B cell (primary cell): ENCODE measurements at regions not wholly inside any gene's neighbourhood (a gene's known extent, or its start where the extent isn't known, plus 50 kb on each side); places are given as distances from the start of the nearest gene placed in this dataset.

Experiments
- CTCF ChIP-seq: fragments of 200-600 bp; IDR thresholded peaks from one replicate; pipeline ENCODE4 v1.8.0; 2022; ENCODE audit warnings: antibody characterized with exemption, mild to moderate bottlenecking
- EZH2 ChIP-seq: IDR thresholded peaks from 2 replicates; pipeline ENCODE4 v1.6.1; 2012; ENCODE audit warnings: borderline replicate concordance, low read depth, mild to moderate bottlenecking, moderate library complexity, low read length; ENCODE audit not compliant: insufficient read depth, poor library complexity, severe bottlenecking

- no peak for TF ChIP-seq CTCF
- TF ChIP-seq EZH2: no peak
Observed at GRCh38 chr14:66216763-66217162, 269.4 kb upstream of the CCDC196 start.
